Neural progenitor cell (in vitro differentiated cells): ENCODE measurements at regions not wholly inside any gene's neighbourhood (a gene's known extent, or its start where the extent isn't known, plus 50 kb on each side); places are given as distances from the start of the nearest gene placed in this dataset.

Experiments used
- EZH2 ChIP-seq: fragments of 200-600 bp; sonication (generic); IDR thresholded peaks from 2 replicates; pipeline ENCODE4 v1.6.1; 2017; ENCODE audit warnings: antibody characterized with exemption, mild to moderate bottlenecking, moderate library complexity
- EZH2phosphoT487 ChIP-seq: fragments of 200-600 bp; sonication (generic); IDR thresholded peaks from 2 replicates; pipeline ENCODE4 v1.6.1; 2017; ENCODE audit warnings: antibody characterized with exemption
- TF ChIP-seq, protein P1 (sequence below): fragments of 200-600 bp; sonication (generic); IDR thresholded peaks from 2 replicates; pipeline ENCODE4 v1.5.1; 2017; ENCODE audit warnings: antibody characterized with exemption, mild to moderate bottlenecking

DNA sequence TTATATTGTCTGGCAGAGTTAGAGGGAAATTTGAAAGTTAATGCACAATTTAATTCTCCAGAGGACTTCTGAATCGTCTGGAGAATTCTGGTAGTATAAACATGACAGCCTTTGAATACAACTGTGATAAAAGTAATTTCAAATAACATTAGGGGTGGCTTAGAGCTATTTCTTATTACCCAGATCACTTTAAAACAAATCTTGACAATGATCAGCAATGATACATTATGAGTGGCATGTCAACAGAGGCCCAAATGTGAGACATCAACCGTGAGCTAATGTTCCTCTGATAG, 259.1 kb downstream of the HACE1 start:
- TF ChIP-seq, protein P1, sequence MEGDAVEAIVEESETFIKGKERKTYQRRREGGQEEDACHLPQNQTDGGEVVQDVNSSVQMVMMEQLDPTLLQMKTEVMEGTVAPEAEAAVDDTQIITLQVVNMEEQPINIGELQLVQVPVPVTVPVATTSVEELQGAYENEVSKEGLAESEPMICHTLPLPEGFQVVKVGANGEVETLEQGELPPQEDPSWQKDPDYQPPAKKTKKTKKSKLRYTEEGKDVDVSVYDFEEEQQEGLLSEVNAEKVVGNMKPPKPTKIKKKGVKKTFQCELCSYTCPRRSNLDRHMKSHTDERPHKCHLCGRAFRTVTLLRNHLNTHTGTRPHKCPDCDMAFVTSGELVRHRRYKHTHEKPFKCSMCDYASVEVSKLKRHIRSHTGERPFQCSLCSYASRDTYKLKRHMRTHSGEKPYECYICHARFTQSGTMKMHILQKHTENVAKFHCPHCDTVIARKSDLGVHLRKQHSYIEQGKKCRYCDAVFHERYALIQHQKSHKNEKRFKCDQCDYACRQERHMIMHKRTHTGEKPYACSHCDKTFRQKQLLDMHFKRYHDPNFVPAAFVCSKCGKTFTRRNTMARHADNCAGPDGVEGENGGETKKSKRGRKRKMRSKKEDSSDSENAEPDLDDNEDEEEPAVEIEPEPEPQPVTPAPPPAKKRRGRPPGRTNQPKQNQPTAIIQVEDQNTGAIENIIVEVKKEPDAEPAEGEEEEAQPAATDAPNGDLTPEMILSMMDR: no peak
- TF ChIP-seq EZH2 (no peak), EZH2phosphoT487 (no peak)
